Trophoblast cell (in vitro differentiated cells and primary cell): ENCODE measurements at regions not wholly inside any gene's neighbourhood (a gene's known extent, or its start where the extent isn't known, plus 50 kb on each side); places are given as distances from the start of the nearest gene placed in this dataset.

ENCODE experiments used
- DNase-seq, 2 donors: peaks; one replicate each; pipeline ENCODE4 v3.0.0-alpha.2; 2016
- H2AFZ ChIP-seq: 2 replicates; pipeline ENCODE4 v1.6.1; 2013; ENCODE audit warnings: low read length, moderate library complexity, mild to moderate bottlenecking; ENCODE audit not compliant: insufficient read depth, poor library complexity
- H2AK5ac ChIP-seq: 2 replicates; pipeline ENCODE4 v1.6.1; 2013; ENCODE audit warnings: mild to moderate bottlenecking, low read length
- H2BK120ac ChIP-seq: 2 replicates; pipeline ENCODE4 v1.6.1; 2013; ENCODE audit warnings: low read length, mild to moderate bottlenecking, moderate library complexity; ENCODE audit not compliant: insufficient read depth, poor library complexity
- H2BK12ac ChIP-seq: 2 replicates; pipeline ENCODE4 v1.6.1; 2013; ENCODE audit warnings: mild to moderate bottlenecking, low read length, moderate library complexity
- H2BK5ac ChIP-seq: 2 replicates; pipeline ENCODE4 v1.6.1; 2013; ENCODE audit warnings: low read length, low read depth, moderate library complexity, mild to moderate bottlenecking; ENCODE audit not compliant: poor library complexity
- H3K14ac ChIP-seq: 2 replicates; pipeline ENCODE4 v1.6.1; 2013; ENCODE audit warnings: mild to moderate bottlenecking, low read length
- H3K18ac ChIP-seq: 2 replicates; pipeline ENCODE4 v1.6.1; 2013; ENCODE audit warnings: mild to moderate bottlenecking, low read length
- H3K23ac ChIP-seq: 2 replicates; pipeline ENCODE4 v1.6.1; 2013; ENCODE audit warnings: low read length
- H3K27ac ChIP-seq: 2 replicates; pipeline ENCODE4 v1.5.1; 2013; ENCODE audit warnings: low read depth, mild to moderate bottlenecking, inconsistent platforms, low read length, moderate library complexity
- H3K27me3 ChIP-seq: 2 replicates; pipeline ENCODE4 v1.6.1; 2013; ENCODE audit warnings: inconsistent platforms, mild to moderate bottlenecking, low read length, moderate library complexity; ENCODE audit not compliant: insufficient read depth
- H3K36me3 ChIP-seq, 2 experiments: 1 replicate in 1 of 2; 2 replicates in 1 of 2; pipeline ENCODE4 v1.6.1; 2013; ENCODE audit warnings: low read length in 2 of 2, mild to moderate bottlenecking in 2 of 2, moderate library complexity in 1 of 2; ENCODE audit not compliant: insufficient read depth in 2 of 2, control insufficient read depth in 1 of 2
- H3K4ac ChIP-seq: 2 replicates; pipeline ENCODE4 v1.6.1; 2013; ENCODE audit warnings: low read depth, mild to moderate bottlenecking, low read length, moderate library complexity
- H3K4me1 ChIP-seq, 2 experiments: 1 replicate in 1 of 2; 2 replicates in 1 of 2; pipeline ENCODE4 v1.6.1; 2013; ENCODE audit warnings: low read length in 2 of 2, mild to moderate bottlenecking in 2 of 2, moderate library complexity in 1 of 2; ENCODE audit not compliant: insufficient read depth in 2 of 2, control insufficient read depth in 1 of 2
- H3K4me2 ChIP-seq: 2 replicates; pipeline ENCODE4 v1.6.1; 2013; ENCODE audit warnings: inconsistent platforms, mild to moderate bottlenecking, low read length, moderate library complexity
- H3K4me3 ChIP-seq: 2 replicates; pipeline ENCODE4 v1.5.1; 2013; ENCODE audit warnings: mild to moderate bottlenecking, low read depth, low read length, inconsistent platforms
- H3K79me1 ChIP-seq: one replicate; pipeline ENCODE4 v1.6.1; 2013; ENCODE audit warnings: low read length
- H3K79me2 ChIP-seq: 2 replicates; pipeline ENCODE4 v1.6.1; 2013; ENCODE audit warnings: low read length, mild to moderate bottlenecking; ENCODE audit not compliant: control insufficient read depth, insufficient read depth, poor library complexity
- H3K9ac ChIP-seq: 2 replicates; pipeline ENCODE4 v1.6.1; 2013; ENCODE audit warnings: mild to moderate bottlenecking, low read length
- H3K9me3 ChIP-seq: 2 replicates; pipeline ENCODE4 v1.6.1; 2013; ENCODE audit warnings: low read depth, mild to moderate bottlenecking, control low read depth, inconsistent platforms, low read length; ENCODE audit not compliant: insufficient read depth
- H4K12ac ChIP-seq: 2 replicates; pipeline ENCODE4 v1.6.1; 2013; ENCODE audit warnings: low read depth, mild to moderate bottlenecking, low read length, moderate library complexity
- H4K8ac ChIP-seq: 2 replicates; pipeline ENCODE4 v1.6.1; 2013; ENCODE audit warnings: low read depth, mild to moderate bottlenecking, low read length, moderate library complexity
- H4K91ac ChIP-seq: one replicate; pipeline ENCODE4 v1.6.1; 2013; ENCODE audit warnings: low read depth, mild to moderate bottlenecking, low read length, moderate library complexity
- whole genome bisulfite sequencing: extraction: QIAGEN DNeasy Blood & Tissue Kit; methylation state at CpG from one replicate; pipeline ENCODE4 v1.1.7; 2013; ENCODE audit warnings: missing lambda C conversion rate; ENCODE audit not compliant: insufficient read length, insufficient coverage; ENCODE audit errors: extremely low coverage; 5-methylcytosine and 5-hydroxymethylcytosine counted together

DNA sequence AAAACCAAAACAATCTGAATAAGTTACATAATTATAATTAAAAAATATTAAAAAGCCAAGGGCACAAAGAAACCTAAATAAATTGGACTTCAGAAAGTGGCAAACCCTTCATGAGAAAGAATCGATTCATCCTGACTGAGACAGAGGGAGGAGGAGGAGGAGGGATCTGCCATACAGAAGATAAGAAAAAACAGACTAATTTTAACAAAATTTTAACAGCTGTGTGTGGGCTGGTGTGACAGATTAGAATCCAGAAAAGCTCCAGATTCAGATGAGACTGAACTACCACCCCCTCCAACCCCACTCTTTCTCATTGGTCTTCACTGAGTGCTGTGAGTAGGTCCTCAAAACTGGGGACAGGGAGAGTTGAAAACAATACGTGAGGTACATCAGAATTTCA, 111.5 kb upstream of the HTR2A start:
- Histone ChIP-seq H3K4me1 (no peaks in the 10 kb centered on the region), H3K14ac (no peak overlapping the region), H3K4me3 (no peak overlapping the region), H3K9me3 (no peaks in the 10 kb centered on the region), H2AK5ac (no peak overlapping the region), H2AFZ (no peak overlapping the region), H4K91ac (no peak overlapping the region), H3K27ac (no peak overlapping the region), H3K23ac (no peak overlapping the region), H3K9ac (no peak overlapping the region), H4K8ac (no peak overlapping the region), H3K27me3 (no peaks in the 10 kb centered on the region), H3K4me2 (no peak overlapping the region), H3K79me1 (no peaks in the 10 kb centered on the region), H4K12ac (no peak overlapping the region), H3K4ac (no peak overlapping the region), H2BK5ac (no peak overlapping the region), H3K79me2 (no peaks in the 10 kb centered on the region), H2BK120ac (no peak overlapping the region), H3K18ac (no peak overlapping the region), H3K36me3 (no peaks in the 10 kb centered on the region), H2BK12ac (no peak overlapping the region)
- DNase-seq, result no peak
- no CpG with 5 or more reads among the region's 2 CpGs for WGBS

DNA sequence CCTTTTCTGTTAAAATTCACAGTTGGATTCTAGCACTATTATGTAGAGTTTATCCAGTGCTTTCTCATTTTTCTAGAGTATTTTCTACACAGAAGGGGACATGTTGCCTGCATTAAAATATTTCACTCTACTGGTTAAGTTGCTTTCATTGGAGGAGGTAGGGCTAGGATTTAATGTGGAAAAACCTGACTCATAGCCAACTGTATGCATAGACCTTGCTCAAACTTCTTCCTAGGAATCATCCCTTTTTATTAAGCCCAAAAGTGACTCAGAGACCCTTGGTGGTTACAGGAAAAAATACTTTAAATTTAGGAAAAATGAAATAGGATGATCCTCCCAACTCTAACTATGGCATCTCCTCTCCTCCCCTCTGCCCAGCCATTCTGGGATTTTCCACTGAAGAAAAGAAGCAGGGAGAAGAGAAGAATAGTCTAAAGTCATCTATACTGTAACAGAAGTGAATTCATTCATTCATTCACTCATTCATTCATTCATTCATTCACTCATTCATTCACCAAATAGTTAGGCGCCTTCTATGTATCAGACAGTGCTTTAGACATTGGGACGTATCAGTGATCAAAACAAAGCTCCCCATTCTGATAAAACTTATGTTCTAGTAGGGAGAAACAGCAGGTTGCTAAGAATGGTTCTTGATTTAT, 109.0 kb upstream of the HTR2A start:
- Histone ChIP-seq H3K9ac (no peak overlapping the region), H3K36me3 (no peaks in the 10 kb centered on the region), H2BK12ac (no peak overlapping the region), H3K4me3 (no peak overlapping the region), H3K9me3 (no peaks in the 10 kb centered on the region), H4K91ac (no peak overlapping the region), H2AK5ac (no peak overlapping the region), H3K14ac (no peak overlapping the region), H3K4me2 (no peak overlapping the region), H3K4ac (no peak overlapping the region), H4K8ac (no peak overlapping the region), H3K79me2 (no peaks in the 10 kb centered on the region), H2BK120ac (no peak overlapping the region), H3K23ac (no peak overlapping the region), H3K27me3 (no peaks in the 10 kb centered on the region), H4K12ac (no peak overlapping the region), H2AFZ (no peak overlapping the region), H3K27ac (no peak overlapping the region), H3K18ac (no peak overlapping the region), H3K4me1 (no peaks in the 10 kb centered on the region), H3K79me1 (no peaks in the 10 kb centered on the region), H2BK5ac (no peak overlapping the region)
- DNase-seq, result no peak
- WGBS, result no CpG with 5 or more reads among the region's 2 CpGs

DNA sequence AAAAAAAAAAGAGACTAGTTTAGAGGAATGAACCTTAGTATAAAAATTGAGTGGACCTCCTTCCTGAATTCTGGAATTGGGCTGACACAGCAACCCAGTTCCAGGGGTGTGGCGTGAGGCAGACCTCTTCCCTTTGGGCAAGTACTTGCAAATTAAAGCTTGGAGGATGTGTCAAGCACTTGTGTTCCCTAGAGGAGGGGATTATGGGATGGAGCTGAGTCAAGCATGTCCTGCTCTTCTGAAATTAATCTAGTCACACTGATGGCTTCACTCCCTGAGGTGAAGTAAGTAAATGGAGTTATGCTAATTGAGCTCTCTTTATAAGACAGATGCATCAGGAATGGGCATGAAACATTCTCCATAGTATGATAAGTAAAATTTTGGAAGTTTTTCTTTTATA, 107.7 kb upstream of the HTR2A start:
- no peak for DNase-seq
- H3K9me3 ChIP-seq, result no peaks in the 10 kb centered on the region
- no peak overlapping the region for H3K4me2 ChIP-seq
- no peak overlapping the region for H3K18ac ChIP-seq
- H3K4me3 ChIP-seq, result no peak overlapping the region
- H3K27ac ChIP-seq, result no peak overlapping the region
- H3K9ac ChIP-seq, result no peak overlapping the region
- no peaks in the 10 kb centered on the region for H3K79me2 ChIP-seq
- H2AFZ ChIP-seq, result no peak overlapping the region
- H3K79me1 ChIP-seq, result no peaks in the 10 kb centered on the region
- H3K36me3 ChIP-seq, result no peaks in the 10 kb centered on the region
- H2BK120ac ChIP-seq, result no peak overlapping the region
- no peak overlapping the region for H2AK5ac ChIP-seq
- no peak overlapping the region for H2BK5ac ChIP-seq
- no peak overlapping the region for H4K91ac ChIP-seq
- H3K27me3 ChIP-seq, result no peaks in the 10 kb centered on the region
- no peak overlapping the region for H4K12ac ChIP-seq
- no peak overlapping the region for H2BK12ac ChIP-seq
- no peak overlapping the region for H4K8ac ChIP-seq
- no CpG with 5 or more reads among the region's 1 CpG for WGBS
- H3K23ac ChIP-seq, result no peak overlapping the region
- no peaks in the 10 kb centered on the region for H3K4me1 ChIP-seq
- H3K14ac ChIP-seq, result no peak overlapping the region
- H3K4ac ChIP-seq, result no peak overlapping the region

DNA sequence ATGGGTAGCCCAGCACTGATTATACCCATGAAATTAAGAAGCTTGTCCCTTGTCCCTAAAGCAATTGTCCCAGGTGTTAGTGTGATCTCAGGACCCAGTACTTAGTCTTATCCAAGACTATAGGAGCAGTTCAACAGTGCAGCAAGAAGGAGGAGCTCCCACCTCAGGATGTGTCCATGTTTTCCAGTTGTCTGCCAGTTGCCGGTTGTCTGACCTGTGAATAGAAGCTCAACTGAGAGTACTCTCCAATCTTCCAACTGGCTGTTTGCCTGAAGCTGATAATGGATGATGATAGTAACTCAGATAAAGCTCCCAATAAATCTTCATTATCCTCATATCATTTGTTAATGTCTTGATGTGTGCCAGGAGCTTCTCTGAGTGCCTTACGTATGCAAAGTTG, 107.2 kb upstream of the HTR2A start:
- no peak overlapping the region for H3K27ac ChIP-seq
- no peaks in the 10 kb centered on the region for H3K4me1 ChIP-seq
- no peaks in the 10 kb centered on the region for H3K79me2 ChIP-seq
- no peaks in the 10 kb centered on the region for H3K79me1 ChIP-seq
- H3K4ac ChIP-seq, result no peak overlapping the region
- H3K9me3 ChIP-seq, result no peaks in the 10 kb centered on the region
- H2AK5ac ChIP-seq, result no peak overlapping the region
- H2BK5ac ChIP-seq, result no peak overlapping the region
- no CpG with 5 or more reads among the region's 2 CpGs for WGBS
- no peak overlapping the region for H2AFZ ChIP-seq
- no peak overlapping the region for H3K23ac ChIP-seq
- no peak overlapping the region for H3K4me3 ChIP-seq
- H3K36me3 ChIP-seq, result no peaks in the 10 kb centered on the region
- no peak overlapping the region for H2BK120ac ChIP-seq
- no peaks in the 10 kb centered on the region for H3K27me3 ChIP-seq
- no peak overlapping the region for H3K18ac ChIP-seq
- H3K4me2 ChIP-seq, result no peak overlapping the region
- no peak overlapping the region for H3K9ac ChIP-seq
- no peak overlapping the region for H4K8ac ChIP-seq
- H3K14ac ChIP-seq, result no peak overlapping the region
- no peak overlapping the region for H4K12ac ChIP-seq
- no peak overlapping the region for H4K91ac ChIP-seq
- no peak overlapping the region for H2BK12ac ChIP-seq
- no peak for DNase-seq
